Mesenchymal stem cell (in vitro differentiated cells and primary cell): ENCODE measurements at regions not wholly inside any gene's neighbourhood (a gene's known extent, or its start where the extent isn't known, plus 50 kb on each side); places are given as distances from the start of the nearest gene placed in this dataset.

Source experiments
- DNase-seq: peaks from one replicate; pipeline ENCODE4 v3.0.0-alpha.2; 2013
- H2AFZ ChIP-seq: one replicate; pipeline ENCODE4 v1.6.1; 2013; ENCODE audit warnings: low read depth, mild to moderate bottlenecking, control low read depth, inconsistent platforms, low read length, moderate library complexity
- H2AK5ac ChIP-seq: 2 replicates; pipeline ENCODE4 v1.6.1; 2013; ENCODE audit warnings: low read length, moderate library complexity, mild to moderate bottlenecking, inconsistent platforms; ENCODE audit not compliant: severe bottlenecking
- H2BK120ac ChIP-seq: one replicate; pipeline ENCODE4 v1.6.1; 2013; ENCODE audit warnings: low read depth, mild to moderate bottlenecking, inconsistent platforms, low read length, moderate library complexity
- H2BK12ac ChIP-seq, 2 experiments: one replicate each; pipeline ENCODE4 v1.6.1; 2013; ENCODE audit warnings: inconsistent platforms in 2 of 2, low read length in 2 of 2, mild to moderate bottlenecking in 2 of 2, moderate library complexity in 2 of 2, control low read depth in 1 of 2
- H2BK15ac ChIP-seq: one replicate; pipeline ENCODE4 v1.6.1; 2013; ENCODE audit warnings: mild to moderate bottlenecking, low read depth, inconsistent platforms; ENCODE audit not compliant: poor library complexity, severe bottlenecking
- H2BK5ac ChIP-seq: 2 replicates; pipeline ENCODE4 v1.6.1; 2013; ENCODE audit warnings: low read depth, mild to moderate bottlenecking, low read length, control low read depth, inconsistent platforms; ENCODE audit not compliant: poor library complexity, severe bottlenecking
- H3K14ac ChIP-seq, 2 experiments: one replicate each; pipeline ENCODE4 v1.6.1; 2013; ENCODE audit warnings: inconsistent platforms in 2 of 2, low read length in 2 of 2, control low read depth in 1 of 2, mild to moderate bottlenecking in 1 of 2, moderate library complexity in 1 of 2
- H3K18ac ChIP-seq, 2 experiments: one replicate each; pipeline ENCODE4 v1.6.1; 2013; ENCODE audit warnings: inconsistent platforms in 2 of 2, low read length in 2 of 2, control low read depth in 1 of 2, low read depth in 1 of 2, mild to moderate bottlenecking in 1 of 2
- H3K23ac ChIP-seq, 2 experiments: one replicate each; pipeline ENCODE4 v1.6.1; 2013; ENCODE audit warnings: inconsistent platforms in 2 of 2, low read length in 2 of 2, mild to moderate bottlenecking in 2 of 2, moderate library complexity in 2 of 2, control low read depth in 1 of 2
- H3K27ac ChIP-seq: 2 replicates; pipeline ENCODE4 v1.5.1; 2013; ENCODE audit warnings: mild to moderate bottlenecking, moderate library complexity, low read length, control low read depth, inconsistent platforms; ENCODE audit not compliant: poor library complexity, severe bottlenecking
- H3K27me3 ChIP-seq, 2 experiments: 2 replicates each; pipeline versions ENCODE4 v1.6.1 to v1.7.0; 2013; ENCODE audit warnings: low read length in 2 of 2, mild to moderate bottlenecking in 2 of 2, moderate library complexity in 2 of 2, control low read depth in 1 of 2, inconsistent platforms in 1 of 2; ENCODE audit not compliant: control insufficient read depth in 1 of 2, insufficient read depth in 1 of 2
- H3K36me3 ChIP-seq, 2 experiments: 2 replicates each; pipeline versions ENCODE4 v1.6.1 to v1.7.0; 2013; ENCODE audit warnings: low read length in 2 of 2, control low read depth in 1 of 2, inconsistent platforms in 1 of 2, low read depth in 1 of 2, mild to moderate bottlenecking in 1 of 2; ENCODE audit not compliant: insufficient read depth in 2 of 2, control insufficient read depth in 1 of 2
- H3K4ac ChIP-seq, 2 experiments: one replicate each; pipeline ENCODE4 v1.6.1; 2013; ENCODE audit warnings: inconsistent platforms in 2 of 2, low read length in 2 of 2, mild to moderate bottlenecking in 2 of 2, moderate library complexity in 2 of 2, control low read depth in 1 of 2, low read depth in 1 of 2
- H3K4me1 ChIP-seq: 2 replicates; pipeline ENCODE4 v1.6.1; 2013; ENCODE audit warnings: low read depth, low read length, control low read depth; ENCODE audit not compliant: control insufficient read depth, insufficient read depth
- H3K4me2 ChIP-seq: 2 replicates; pipeline ENCODE4 v1.6.1; 2013; ENCODE audit warnings: low read length, mild to moderate bottlenecking, inconsistent platforms; ENCODE audit not compliant: poor library complexity, severe bottlenecking
- H3K4me3 ChIP-seq, 2 experiments: 2 replicates each; pipeline versions ENCODE4 v1.5.1 to v1.7.0; 2013; ENCODE audit warnings: low read length in 2 of 2, mild to moderate bottlenecking in 2 of 2, control low read depth in 1 of 2, low read depth in 1 of 2; ENCODE audit not compliant: insufficient read depth in 1 of 2
- H3K79me1 ChIP-seq: replicated peaks from 2 replicates; pipeline ENCODE4 v1.6.1; 2013; ENCODE audit warnings: mild to moderate bottlenecking, control low read depth, low read length, inconsistent platforms; ENCODE audit not compliant: poor library complexity, severe bottlenecking
- H3K9ac ChIP-seq: 2 replicates; pipeline ENCODE4 v1.7.0; 2013; ENCODE audit warnings: mild to moderate bottlenecking, low read length, moderate library complexity
- H3K9me3 ChIP-seq: 2 replicates; pipeline ENCODE4 v1.7.0; 2013; ENCODE audit warnings: mild to moderate bottlenecking, low read length; ENCODE audit not compliant: control insufficient read depth
- H4K8ac ChIP-seq: one replicate; pipeline ENCODE4 v1.6.1; 2013; ENCODE audit warnings: inconsistent platforms, mild to moderate bottlenecking, low read length, moderate library complexity
- H4K91ac ChIP-seq: one replicate; pipeline ENCODE4 v1.6.1; 2013; ENCODE audit warnings: mild to moderate bottlenecking, low read length, inconsistent platforms
- WGBS: methylation state at CpG from one replicate; pipeline ENCODE4 v1.1.7; 2013; ENCODE audit warnings: mixed read lengths; 5-methylcytosine and 5-hydroxymethylcytosine counted together

GRCh38 chr13:55483626-55484158 lies 1657.0 kb upstream of the PRR20A start:
- Histone ChIP-seq H3K27ac (no peak overlapping the region), H4K8ac (no peak overlapping the region), H3K18ac (no peak overlapping the region), H4K91ac (no peak overlapping the region), H3K4me3 (no peak overlapping the region), H3K9ac (no peak overlapping the region), H3K4me2 (no peak overlapping the region), H3K4ac (no peak overlapping the region), H2AFZ (no peak overlapping the region), H3K9me3 (peaks cover 3% of the 10 kb centered on the region), H3K27me3 (no peaks in the 10 kb centered on the region), H2BK12ac (no peak overlapping the region), H3K23ac (no peak overlapping the region), H2BK5ac (no peak overlapping the region), H3K79me1 (no peaks in the 10 kb centered on the region), H2AK5ac (no peak overlapping the region), H3K14ac (no peak overlapping the region), H3K4me1 (no peaks in the 10 kb centered on the region), H2BK15ac (no peak overlapping the region), H3K36me3 (no peaks in the 10 kb centered on the region), H2BK120ac (no peak overlapping the region)
- no peak for DNase-seq
- 96% methylated on average over 2 of the region's 3 CpGs for WGBS

GRCh38 chr13:55493297-55493696 lies 1647.4 kb upstream of the PRR20A start:
- H3K18ac ChIP-seq: no peak overlapping the region
- H3K27me3 ChIP-seq: no peaks in the 10 kb centered on the region
- H3K36me3 ChIP-seq: no peaks in the 10 kb centered on the region
- H2BK15ac ChIP-seq: no peak overlapping the region
- no peak overlapping the region for H3K14ac ChIP-seq
- no peak overlapping the region for H3K4me2 ChIP-seq
- no CpG with 5 or more reads among the region's 3 CpGs for WGBS
- H2BK120ac ChIP-seq: no peak overlapping the region
- H3K4ac ChIP-seq: no peak overlapping the region
- no peak overlapping the region for H2AK5ac ChIP-seq
- H3K79me1 ChIP-seq: no peaks in the 10 kb centered on the region
- H3K9me3 ChIP-seq: peaks cover 7% of the 10 kb centered on the region
- no peak overlapping the region for H4K8ac ChIP-seq
- no peak overlapping the region for H3K27ac ChIP-seq
- H3K23ac ChIP-seq: no peak overlapping the region
- H2BK5ac ChIP-seq: no peak overlapping the region
- H3K4me3 ChIP-seq: no peak overlapping the region
- no peak overlapping the region for H3K9ac ChIP-seq
- no peak overlapping the region for H2AFZ ChIP-seq
- no peak overlapping the region for H2BK12ac ChIP-seq
- H3K4me1 ChIP-seq: no peaks in the 10 kb centered on the region
- no peak overlapping the region for H4K91ac ChIP-seq
- no peak for DNase-seq

- H3K27ac ChIP-seq: no peak overlapping the region
- peaks cover 7% of the 10 kb centered on the region for H3K9me3 ChIP-seq
- no peak overlapping the region for H2AK5ac ChIP-seq
- H3K27me3 ChIP-seq: no peaks in the 10 kb centered on the region
- H2BK15ac ChIP-seq: no peak overlapping the region
- no peak for DNase-seq
- H3K36me3 ChIP-seq: no peaks in the 10 kb centered on the region
- H3K14ac ChIP-seq: no peak overlapping the region
- H3K79me1 ChIP-seq: no peaks in the 10 kb centered on the region
- no peak overlapping the region for H4K8ac ChIP-seq
- H3K18ac ChIP-seq: no peak overlapping the region
- no peak overlapping the region for H3K23ac ChIP-seq
- no peak overlapping the region for H4K91ac ChIP-seq
- no peak overlapping the region for H3K4me2 ChIP-seq
- H3K9ac ChIP-seq: no peak overlapping the region
- H3K4me1 ChIP-seq: no peaks in the 10 kb centered on the region
- no peak overlapping the region for H2AFZ ChIP-seq
- H2BK120ac ChIP-seq: no peak overlapping the region
- H3K4me3 ChIP-seq: no peak overlapping the region
- WGBS: no CpG with 5 or more reads among the region's 3 CpGs
- H2BK5ac ChIP-seq: no peak overlapping the region
- H3K4ac ChIP-seq: no peak overlapping the region
- no peak overlapping the region for H2BK12ac ChIP-seq
Observed at GRCh38 chr13:55497486-55497885, 1643.2 kb upstream of the PRR20A start.

GRCh38 chr13:55500694-55501093 lies 1640.0 kb upstream of the PRR20A start:
- Histone ChIP-seq H3K9me3 (peaks cover 16% of the 10 kb centered on the region), H2BK120ac (no peak overlapping the region), H3K36me3 (no peaks in the 10 kb centered on the region), H3K23ac (no peak overlapping the region), H3K4me1 (no peaks in the 10 kb centered on the region), H3K18ac (no peak overlapping the region), H3K27me3 (no peaks in the 10 kb centered on the region), H3K4me3 (no peak overlapping the region), H3K9ac (no peak overlapping the region), H2BK5ac (no peak overlapping the region), H3K27ac (no peak overlapping the region), H3K14ac (no peak overlapping the region), H2BK12ac (no peak overlapping the region), H3K4me2 (no peak overlapping the region), H2AFZ (no peak overlapping the region), H3K79me1 (no peaks in the 10 kb centered on the region), H3K4ac (no peak overlapping the region), H4K91ac (no peak overlapping the region), H2AK5ac (no peak overlapping the region), H2BK15ac (no peak overlapping the region), H4K8ac (no peak overlapping the region)
- DNase-seq: no peak
- WGBS: 77% methylated on average over 2 of the region's 2 CpGs
